ENCODE measurements at regions not wholly inside any gene's neighbourhood (a gene's known extent, or its start where the extent isn't known, plus 50 kb on each side); places are given as distances from the start of the nearest gene placed in this dataset.

DNA sequence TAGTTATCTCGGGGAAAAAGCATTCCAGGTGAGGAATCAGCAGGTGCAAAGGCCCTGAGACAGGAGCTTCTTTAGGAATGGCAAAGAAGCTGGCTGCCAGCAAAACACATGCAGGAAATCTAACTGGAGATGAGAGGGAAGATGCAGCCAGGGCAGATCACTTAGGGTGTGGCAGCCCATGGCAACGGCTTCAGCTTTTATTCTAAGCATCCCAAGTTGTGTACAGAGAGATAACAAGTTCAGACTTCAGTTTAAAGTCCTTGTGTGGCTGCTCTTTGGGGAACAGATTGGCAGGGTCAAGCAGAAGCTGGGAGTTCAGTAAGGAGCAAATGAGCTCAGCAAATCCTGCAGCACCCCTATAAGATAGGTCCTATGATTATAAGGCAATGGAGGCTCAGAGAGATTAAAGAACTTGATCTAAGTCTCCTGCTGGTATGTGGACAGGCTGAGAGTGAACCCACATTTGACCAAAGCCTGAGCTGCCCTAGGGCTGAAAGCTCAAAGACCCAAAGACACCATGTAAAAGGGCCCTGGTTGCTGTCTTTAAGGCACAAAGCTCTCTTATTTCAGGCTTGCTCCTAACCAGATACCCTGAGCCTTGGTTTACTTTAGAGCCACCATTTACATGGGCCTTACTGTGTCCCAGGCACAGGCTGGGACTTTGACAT lies 466.8 kb downstream of the SOX6 start:
- DNase-seq: no peak

GRCh38 chr11:15890031-15890713 lies 466.2 kb downstream of the SOX6 start:
- DNase-seq: no peak

GRCh38 chr11:15893080-15893492 lies 463.3 kb downstream of the SOX6 start:
- no peak for DNase-seq

DNA sequence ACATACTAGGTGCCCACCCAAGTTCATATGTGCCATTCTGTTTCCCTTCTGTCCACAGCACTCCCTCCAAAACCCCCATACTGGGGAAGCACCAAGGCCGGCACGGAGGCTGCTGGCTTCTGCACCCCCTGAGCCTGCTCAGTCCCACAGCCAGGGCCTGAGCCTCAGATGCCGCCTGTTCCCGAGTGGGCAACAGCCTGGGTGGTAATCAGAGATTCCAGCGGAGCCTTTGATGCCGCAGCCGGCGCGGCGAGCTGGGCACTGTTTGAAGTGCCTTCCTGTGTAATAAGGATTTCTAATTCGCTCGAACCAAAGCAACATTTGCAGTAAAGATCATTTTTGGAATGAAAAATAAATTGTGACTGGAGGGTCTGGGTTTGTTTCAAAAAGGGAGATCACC lies 460.3 kb downstream of the SOX6 start:
- DNase-seq: no peak

DNA sequence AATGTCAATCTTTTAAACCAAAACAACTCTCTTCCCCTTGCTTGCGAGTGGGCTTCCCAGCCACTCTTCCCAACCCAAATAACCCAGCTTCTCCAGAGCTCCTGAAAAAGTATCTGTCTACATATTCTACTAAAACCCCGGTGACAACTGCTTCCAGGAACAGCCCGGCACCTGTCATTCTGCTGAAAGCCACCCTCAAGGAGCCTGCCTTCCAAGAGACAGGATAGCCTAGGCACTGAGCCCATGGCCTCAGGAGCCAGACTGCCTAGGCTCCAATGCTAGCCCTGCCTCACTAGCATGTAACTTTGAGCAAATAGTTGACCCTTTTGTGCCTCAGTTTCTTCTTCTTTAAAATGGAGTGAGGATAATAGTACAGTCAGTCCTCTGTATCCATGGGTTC lies 459.8 kb downstream of the SOX6 start:
- DNase-seq: no peak

- no peak for DNase-seq
These were observed 459.0 kb downstream of the SOX6 start for GRCh38 chr11:15897211-15897960.

DNA sequence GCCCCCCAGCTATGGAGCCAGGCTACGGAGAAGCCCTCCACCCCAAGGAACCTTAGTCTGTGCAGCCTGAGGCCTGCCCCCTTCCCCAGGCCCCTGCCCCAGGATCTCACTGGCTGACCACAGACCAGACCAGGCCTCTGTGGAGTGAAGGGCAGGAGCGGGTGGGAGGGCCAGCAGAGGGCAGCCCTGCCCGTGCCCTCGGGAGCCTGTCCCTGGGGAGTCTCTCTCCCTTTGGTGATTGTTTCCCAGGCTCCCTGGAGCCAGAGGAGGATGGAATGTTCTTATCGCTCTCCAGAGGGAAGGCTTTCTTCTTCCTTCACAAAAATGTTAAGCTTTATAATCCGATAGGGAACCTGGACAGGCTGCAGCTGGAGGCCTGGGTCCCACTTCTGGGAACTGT lies 455.3 kb downstream of the SOX6 start:
- DNase-seq: no peak

GRCh38 chr11:15901790-15902189 lies 454.6 kb downstream of the SOX6 start:
- no peak for DNase-seq

GRCh38 chr11:15903246-15903645 lies 453.1 kb downstream of the SOX6 start:
- no peak for DNase-seq

DNA sequence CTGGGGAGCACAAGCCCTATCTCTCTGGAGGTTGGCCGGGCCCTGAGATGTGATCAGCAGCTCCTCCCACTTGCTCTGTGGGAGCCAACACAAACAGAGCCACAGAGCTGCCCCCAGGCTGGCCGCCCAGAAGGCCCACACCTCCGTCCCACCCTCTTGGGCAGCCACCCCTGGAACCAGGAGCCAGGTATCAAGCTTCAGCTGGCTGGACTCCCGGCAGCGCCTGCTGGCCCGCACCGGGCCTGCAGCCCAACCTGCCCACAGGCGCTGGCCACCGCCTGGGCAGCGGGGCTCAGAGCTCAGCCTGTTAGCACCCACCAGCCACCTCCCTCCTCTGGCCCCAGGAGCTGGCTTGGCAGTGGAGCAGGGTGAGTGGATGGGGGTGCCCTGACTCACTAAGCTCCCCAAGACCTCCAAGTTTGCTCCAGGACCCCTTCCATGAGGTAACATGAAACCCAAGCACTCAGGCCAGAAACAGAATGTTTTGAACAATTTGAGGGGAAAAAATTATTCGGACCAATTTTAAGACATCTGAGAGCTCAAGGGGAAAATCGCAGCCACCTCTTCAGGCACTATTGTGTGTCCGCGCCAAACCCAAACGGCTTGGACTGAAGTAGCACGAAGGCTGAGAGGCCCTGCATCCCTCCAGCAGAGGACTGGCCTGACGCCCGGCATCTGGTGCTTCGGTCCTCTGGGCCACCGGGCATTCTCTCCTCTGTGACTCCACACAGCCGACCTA lies 450.8 kb downstream of the SOX6 start:
- no peak for DNase-seq

GRCh38 chr11:15906481-15907035 lies 449.8 kb downstream of the SOX6 start:
- DNase-seq: no peak

- no peak for DNase-seq
These were observed 448.5 kb downstream of the SOX6 start for GRCh38 chr11:15907806-15908205.

DNA sequence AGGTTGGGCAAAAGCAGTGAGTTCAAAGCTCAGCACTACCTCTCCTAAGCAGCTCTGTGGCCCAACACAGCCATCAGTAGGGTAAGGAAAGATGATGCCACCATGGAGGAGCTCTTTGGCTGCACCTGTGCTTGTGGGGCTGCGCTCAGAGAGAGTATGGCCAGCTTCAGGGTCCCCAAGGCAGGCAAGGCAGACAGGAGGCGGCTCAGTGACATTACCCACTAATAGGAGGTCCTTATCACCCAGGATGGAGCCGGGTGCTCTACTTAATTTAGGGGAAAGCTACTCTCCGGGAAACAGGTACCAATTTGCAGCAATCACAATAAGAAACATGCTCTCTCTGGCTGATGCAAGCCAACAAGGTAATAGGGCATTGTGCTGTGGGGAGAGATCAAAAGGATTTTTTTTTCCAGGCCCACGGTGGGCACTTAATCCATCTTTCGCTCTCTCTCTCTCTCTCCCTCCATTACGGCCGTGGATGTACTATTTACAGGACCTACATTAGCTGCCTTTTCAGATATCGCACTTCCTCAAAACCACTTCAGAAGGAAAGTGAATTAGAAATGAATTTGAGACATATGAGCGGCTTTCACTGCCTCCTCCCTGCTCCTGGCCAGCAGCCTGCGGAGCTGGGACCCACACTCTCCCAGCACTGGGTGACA lies 446.3 kb downstream of the SOX6 start:
- DNase-seq: no peak

DNA sequence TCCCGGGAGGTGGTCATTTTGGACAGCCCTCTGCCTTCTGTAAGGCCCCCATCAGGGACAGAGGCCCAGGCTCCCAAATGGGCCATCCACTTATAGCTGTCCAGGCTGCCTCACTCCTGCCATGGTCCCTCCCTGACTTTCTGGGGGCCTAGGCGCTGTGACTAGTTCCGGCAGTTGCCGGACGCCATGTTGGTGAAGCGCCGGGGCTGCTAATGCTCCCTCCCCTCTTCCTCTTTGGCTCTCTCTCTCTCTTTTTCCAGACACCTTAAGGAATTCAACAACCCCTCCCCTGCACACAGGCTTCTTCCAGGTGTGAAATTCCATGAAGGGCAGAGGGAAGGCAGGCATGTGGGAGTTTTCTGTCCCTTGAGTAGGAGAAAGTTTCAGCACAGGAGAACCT lies 445.6 kb downstream of the SOX6 start:
- DNase-seq: no peak

DNA sequence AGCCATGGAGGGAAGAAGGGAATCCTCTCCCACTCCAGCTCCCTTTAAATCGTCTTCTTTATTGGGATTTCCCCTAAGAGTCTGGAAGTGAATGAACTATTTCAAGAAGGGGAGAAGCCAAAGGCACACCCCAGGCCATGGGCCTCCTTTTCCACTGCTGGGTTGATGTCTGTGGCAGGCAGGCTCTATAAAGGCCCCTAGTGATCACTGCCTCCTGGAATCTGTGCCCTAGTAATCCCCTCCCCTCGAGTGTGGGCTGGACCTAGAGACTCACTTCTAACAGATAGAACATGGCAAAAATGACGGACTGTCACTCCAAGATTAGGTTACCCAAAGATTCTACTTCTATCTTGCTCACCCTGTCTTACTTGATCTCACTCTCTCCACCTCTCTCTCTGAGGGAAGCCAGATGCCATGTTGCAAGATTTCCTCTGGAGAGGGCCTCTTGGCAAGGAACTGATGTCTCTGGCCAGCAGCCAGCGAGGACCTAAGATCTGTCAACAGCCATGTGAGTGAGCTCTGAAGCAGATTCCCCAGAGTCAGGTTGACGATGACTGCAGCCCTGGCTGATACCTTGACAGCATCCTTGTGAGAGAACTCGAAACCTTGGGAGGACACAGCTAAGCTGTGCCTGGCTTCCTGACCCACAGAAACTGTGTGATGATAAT lies 444.8 kb downstream of the SOX6 start:
- no peak for DNase-seq

GRCh38 chr11:15912291-15912690 lies 444.1 kb downstream of the SOX6 start:
- no peak for DNase-seq

DNA sequence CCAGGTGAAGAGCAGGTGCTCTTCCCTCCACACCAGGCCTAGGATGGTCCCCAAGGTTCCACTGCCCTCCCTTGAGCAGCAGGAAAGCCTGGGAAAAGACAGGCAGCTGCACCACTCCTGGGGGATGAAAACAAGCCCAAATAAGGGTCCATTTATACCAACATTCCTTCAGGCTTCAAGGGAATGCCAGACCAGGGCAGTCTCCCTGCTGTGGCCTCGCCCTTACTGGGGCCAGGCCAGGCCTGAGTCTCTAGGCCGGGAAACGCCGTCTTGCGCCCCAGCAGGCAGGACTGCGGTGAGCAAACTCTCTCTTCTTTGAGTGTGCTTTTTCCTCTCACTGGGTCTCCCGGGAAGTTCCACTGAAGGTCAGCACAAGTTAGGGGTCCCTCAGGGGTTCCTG lies 443.5 kb downstream of the SOX6 start:
- no peak for DNase-seq

- DNase-seq: no peak
These were observed 443.1 kb downstream of the SOX6 start for GRCh38 chr11:15913261-15913660.

Measured in AML-193 (cell line).